HEK293T (cell line): ENCODE measurements at regions not wholly inside any gene's neighbourhood (a gene's known extent, or its start where the extent isn't known, plus 50 kb on each side); places are given as distances from the start of the nearest gene placed in this dataset.

Experiments
- ARNT ChIP-seq: fragments of 450-650 bp; IDR thresholded peaks from 2 replicates; pipeline ENCODE4 v1.6.1; 2017; ENCODE audit warnings: mild to moderate bottlenecking
- BHLHE40 ChIP-seq: fragments of 450-650 bp; IDR thresholded peaks from 2 replicates; pipeline ENCODE4 v1.6.1; 2016; ENCODE audit warnings: mild to moderate bottlenecking, moderate library complexity, borderline replicate concordance
- CTBP1 ChIP-seq: fragments of 450-650 bp; IDR thresholded peaks from 2 replicates; pipeline ENCODE4 v1.6.1; 2016; ENCODE audit warnings: borderline replicate concordance
- ELF4 ChIP-seq: fragments of 450-650 bp; IDR thresholded peaks from 2 replicates; pipeline ENCODE4 v1.6.1; 2017; ENCODE audit warnings: antibody characterized with exemption
- FOXA1 ChIP-seq: fragments of 450-650 bp; IDR thresholded peaks from 2 replicates; pipeline ENCODE4 v1.6.1; 2016; ENCODE audit warnings: mild to moderate bottlenecking
- FOXK2 ChIP-seq: fragments of 450-650 bp; IDR thresholded peaks from 2 replicates; pipeline ENCODE4 v1.6.1; 2016; ENCODE audit warnings: mild to moderate bottlenecking
- HDGF ChIP-seq: fragments of 450-650 bp; IDR thresholded peaks from 2 replicates; pipeline ENCODE4 v1.6.1; 2017; ENCODE audit warnings: antibody characterized with exemption, borderline replicate concordance
- LEF1 ChIP-seq: fragments of 450-650 bp; IDR thresholded peaks from 2 replicates; pipeline ENCODE4 v1.6.1; 2017; ENCODE audit warnings: mild to moderate bottlenecking, borderline replicate concordance
- NFRKB ChIP-seq: fragments of 450-650 bp; IDR thresholded peaks from 2 replicates; pipeline ENCODE4 v1.6.1; 2016; ENCODE audit warnings: mild to moderate bottlenecking, moderate library complexity
- PKNOX1 ChIP-seq: fragments of 450-650 bp; IDR thresholded peaks from 2 replicates; pipeline ENCODE4 v1.6.1; 2016
- SP1 ChIP-seq: fragments of 450-650 bp; IDR thresholded peaks from 2 replicates; pipeline ENCODE4 v1.6.1; 2017
- SUZ12 ChIP-seq: fragments of 450-650 bp; IDR thresholded peaks from 2 replicates; pipeline ENCODE4 v1.6.1; 2016; ENCODE audit warnings: mild to moderate bottlenecking
- TARDBP ChIP-seq: fragments of 450-650 bp; IDR thresholded peaks from 2 replicates; pipeline ENCODE4 v1.6.1; 2016
- ZNF384 ChIP-seq: fragments of 450-650 bp; IDR thresholded peaks from 2 replicates; pipeline ENCODE4 v1.6.1; 2016

GRCh38 chr5:166992108-166992507 is 1299.3 kb upstream of the WWC1 start:
- TF ChIP-seq TARDBP (no peak), SP1 (no peak), PKNOX1 (no peak), LEF1 (no peak), SUZ12 (no peak), HDGF (no peak), ELF4 (no peak), BHLHE40 (no peak), FOXA1 (no peak), FOXK2 (no peak), ZNF384 (no peak), CTBP1 (no peak), NFRKB (no peak), ARNT (no peak)
